Vagina (tissue), 2 donors: ENCODE measurements at regions not wholly inside any gene's neighbourhood (a gene's known extent, or its start where the extent isn't known, plus 50 kb on each side); places are given as distances from the start of the nearest gene placed in this dataset.

Experiments used
- POLR2AphosphoS5 ChIP-seq, 2 donors: sonication (generic); formaldehyde crosslinking; IDR thresholded peaks; one replicate each; pipeline ENCODE4 v1.9.0; 2017; ENCODE audit warnings: antibody characterized with exemption in 2 of 2, mild to moderate bottlenecking in 2 of 2, low read depth in 1 of 2; ENCODE audit not compliant: insufficient read depth in 1 of 2
- TF ChIP-seq, protein P1 (sequence below), 3 experiments: fragments of 450-650 bp in 2 of 3; fragments of 200-600 bp in 1 of 3; sonication (generic) in 1 of 3; IDR thresholded peaks; one replicate each; pipeline ENCODE4 v1.5.1; 2017 to 2019; ENCODE audit warnings: antibody characterized with exemption in 3 of 3, mild to moderate bottlenecking in 2 of 3, moderate library complexity in 2 of 3

DNA sequence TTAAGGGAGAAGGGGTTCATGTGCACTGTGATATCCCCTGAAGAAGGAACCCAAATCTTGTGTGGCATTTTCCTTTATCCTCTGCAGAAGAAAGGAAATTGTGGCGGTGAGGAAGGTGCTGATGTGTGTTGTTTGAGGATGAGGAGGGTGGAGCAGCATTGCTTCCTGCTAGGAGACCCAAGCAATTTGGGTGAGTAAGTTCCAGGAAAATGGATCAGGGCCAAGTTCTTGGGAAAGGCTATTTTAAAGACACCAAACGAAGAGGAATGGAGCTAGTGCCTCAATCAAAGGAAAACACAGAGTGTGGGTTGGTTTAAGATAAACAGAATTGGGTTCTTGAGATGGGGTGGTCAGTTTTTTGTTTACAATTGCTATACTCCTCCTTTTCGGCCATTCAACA, 86.7 kb upstream of the MARK1 start:
- TF ChIP-seq, protein P1, sequence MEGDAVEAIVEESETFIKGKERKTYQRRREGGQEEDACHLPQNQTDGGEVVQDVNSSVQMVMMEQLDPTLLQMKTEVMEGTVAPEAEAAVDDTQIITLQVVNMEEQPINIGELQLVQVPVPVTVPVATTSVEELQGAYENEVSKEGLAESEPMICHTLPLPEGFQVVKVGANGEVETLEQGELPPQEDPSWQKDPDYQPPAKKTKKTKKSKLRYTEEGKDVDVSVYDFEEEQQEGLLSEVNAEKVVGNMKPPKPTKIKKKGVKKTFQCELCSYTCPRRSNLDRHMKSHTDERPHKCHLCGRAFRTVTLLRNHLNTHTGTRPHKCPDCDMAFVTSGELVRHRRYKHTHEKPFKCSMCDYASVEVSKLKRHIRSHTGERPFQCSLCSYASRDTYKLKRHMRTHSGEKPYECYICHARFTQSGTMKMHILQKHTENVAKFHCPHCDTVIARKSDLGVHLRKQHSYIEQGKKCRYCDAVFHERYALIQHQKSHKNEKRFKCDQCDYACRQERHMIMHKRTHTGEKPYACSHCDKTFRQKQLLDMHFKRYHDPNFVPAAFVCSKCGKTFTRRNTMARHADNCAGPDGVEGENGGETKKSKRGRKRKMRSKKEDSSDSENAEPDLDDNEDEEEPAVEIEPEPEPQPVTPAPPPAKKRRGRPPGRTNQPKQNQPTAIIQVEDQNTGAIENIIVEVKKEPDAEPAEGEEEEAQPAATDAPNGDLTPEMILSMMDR (IDR thresholded peaks at IDR 0.05): no peak
- no peak for TF ChIP-seq POLR2AphosphoS5 (IDR thresholded peaks at IDR 0.05; ENCODE audit: insufficient read depth in 1 of 2, low read depth in 1 of 2)
